Activated CD4-positive, CD25-positive, alpha-beta regulatory T cell treated with anti-CD3 and anti-CD28 coated beads, Interleukin-2, amount 50 U/mL, for 72 hours (primary cell): ENCODE measurements at regions not wholly inside any gene's neighbourhood (a gene's known extent, or its start where the extent isn't known, plus 50 kb on each side); places are given as distances from the start of the nearest gene placed in this dataset.

ENCODE experiments used
- DNase-seq: peaks from one replicate; pipeline ENCODE4 v3.0.0; 2021

DNA sequence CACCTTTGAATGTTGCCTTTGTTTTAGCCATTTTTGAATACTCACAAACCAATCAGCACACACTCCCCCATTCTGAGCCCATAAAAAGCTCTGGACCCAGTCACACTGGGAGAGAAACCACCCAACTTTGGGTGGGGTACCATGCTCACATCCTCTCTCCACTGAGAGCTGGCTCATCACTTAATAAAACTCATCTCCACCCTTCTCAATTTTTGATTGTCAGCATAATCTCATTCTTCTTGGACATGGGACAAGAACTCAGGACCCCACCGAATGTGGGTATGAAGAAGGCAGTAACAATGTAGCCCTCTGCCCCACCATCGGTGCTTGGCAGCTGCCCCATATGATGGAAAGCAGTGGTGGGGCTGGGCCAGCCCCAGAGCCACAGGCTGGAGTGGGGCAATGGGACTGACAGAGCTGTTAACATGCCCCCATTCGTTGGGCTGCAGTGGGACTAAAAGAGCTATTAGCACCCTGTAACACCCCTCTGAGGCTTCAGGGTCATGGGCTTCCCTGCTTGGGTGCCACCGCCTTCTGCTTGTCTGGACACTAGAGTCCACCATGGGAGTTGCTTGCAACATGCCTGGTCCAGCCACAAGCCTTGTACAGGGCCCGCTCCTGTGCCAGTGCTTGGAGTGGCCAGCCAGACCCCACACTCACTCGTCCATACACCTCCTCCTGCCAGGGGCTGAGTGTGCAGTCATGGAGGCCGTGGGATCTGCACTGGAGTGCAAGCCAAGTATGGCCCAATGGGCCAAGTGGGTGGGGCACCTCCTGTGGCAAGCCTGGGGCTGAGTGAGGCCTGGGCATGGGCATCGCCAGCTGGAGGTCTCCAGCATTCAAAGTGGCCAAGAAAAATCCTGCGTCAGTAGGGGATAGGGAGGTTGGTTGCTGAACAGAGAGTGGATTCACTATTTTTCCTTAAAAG is 471.1 kb downstream of the TBC1D22A start:
- DNase-seq, result no peak

DNA sequence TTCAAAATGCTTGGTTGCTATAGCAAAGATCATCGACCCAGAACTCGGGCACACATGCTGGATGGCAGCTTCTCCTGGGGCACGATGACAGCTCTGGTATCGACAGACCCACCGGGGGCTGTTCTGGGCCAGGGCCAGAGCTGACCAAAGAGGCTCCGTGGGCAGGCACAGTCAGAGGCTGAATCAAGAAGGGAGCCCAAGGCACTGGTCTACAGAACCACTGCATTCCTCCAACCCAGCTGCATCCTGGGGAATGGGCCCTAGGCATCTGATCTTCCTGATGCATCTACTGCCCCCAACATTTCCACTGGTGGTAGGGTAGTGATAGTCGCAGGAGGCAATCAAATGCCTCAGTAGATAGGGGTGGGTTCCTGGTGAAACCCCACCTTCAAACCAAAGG is 470.3 kb downstream of the TBC1D22A start:
- DNase-seq, result no peak

DNA sequence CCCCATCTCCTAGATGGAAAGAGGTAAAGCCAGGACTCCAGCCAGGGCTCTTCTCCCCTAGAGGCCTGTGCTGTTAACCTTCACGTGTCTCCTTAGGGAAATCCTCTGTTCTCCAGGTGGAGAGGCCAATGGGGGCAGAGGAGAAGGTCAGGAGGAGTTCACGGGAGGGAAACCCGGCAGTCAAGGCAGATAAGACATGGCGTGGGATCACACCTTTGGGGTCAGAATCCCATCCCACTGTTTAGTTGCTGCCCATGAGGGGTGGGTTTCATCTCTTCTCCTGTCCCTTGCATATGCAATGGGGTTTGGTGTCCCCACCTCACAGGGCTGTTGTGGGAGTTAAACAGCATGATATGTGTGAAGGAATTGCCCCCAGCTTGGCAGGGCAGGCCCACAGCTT is 469.7 kb downstream of the TBC1D22A start:
- DNase-seq, result no peak

DNA sequence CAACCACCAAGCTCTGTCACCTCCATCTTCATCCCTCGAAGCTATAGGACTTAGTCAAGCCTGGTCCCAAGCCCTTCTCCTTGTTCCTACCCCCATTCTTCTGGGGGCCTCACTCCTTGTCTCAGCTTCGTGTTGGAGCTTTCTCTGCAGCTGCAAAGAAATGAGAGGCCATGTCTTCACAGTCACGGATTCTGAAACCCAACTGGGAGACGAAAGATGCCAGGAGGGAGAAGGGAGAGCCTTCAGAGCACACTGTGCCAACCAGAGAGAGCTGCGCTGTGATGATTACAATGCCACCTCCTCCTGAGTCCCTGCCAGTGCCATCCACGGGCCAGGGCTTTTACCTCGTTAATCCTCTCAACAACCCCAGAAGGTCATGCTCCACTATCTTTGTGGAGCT is 469.3 kb downstream of the TBC1D22A start:
- no peak for DNase-seq

DNA sequence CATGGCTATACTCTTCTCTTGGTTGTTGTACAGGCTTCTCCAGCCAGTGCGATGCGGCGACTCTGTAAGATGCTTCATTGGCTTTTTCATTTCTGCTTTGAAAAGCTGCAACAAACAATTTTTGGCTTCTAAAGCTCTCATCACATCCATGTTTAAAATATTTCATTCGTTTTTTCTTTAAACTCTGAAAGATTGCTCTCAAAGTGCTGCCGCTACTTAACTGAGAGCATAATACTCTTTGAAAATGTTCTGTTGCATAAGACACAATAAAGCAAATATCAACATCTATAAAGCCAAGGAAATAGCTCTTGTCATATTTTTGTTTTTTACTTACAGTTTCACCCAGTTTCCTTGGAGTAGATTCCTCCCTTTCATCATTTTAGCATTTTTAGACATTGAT is 468.3 kb downstream of the TBC1D22A start:
- DNase-seq, result no peak

DNA sequence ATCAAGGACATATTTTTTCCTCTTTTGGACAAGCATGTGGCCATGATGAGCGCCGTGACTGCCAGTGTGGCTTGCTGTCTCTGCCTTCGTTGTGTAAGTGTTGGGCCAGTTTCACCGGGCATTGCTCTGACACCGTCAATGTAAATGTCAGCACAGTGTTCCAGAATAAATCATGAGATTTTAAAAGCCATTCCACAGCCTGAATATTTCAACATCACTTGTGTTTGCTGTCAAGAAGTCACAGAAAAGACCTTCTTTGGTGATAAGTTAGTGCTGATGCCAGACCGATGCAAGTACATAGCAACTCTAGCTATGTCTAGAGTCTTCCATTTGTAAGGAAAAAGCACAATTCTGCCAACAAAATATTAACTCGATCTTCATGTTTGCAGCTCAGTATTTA is 467.8 kb downstream of the TBC1D22A start:
- DNase-seq, result no peak

DNA sequence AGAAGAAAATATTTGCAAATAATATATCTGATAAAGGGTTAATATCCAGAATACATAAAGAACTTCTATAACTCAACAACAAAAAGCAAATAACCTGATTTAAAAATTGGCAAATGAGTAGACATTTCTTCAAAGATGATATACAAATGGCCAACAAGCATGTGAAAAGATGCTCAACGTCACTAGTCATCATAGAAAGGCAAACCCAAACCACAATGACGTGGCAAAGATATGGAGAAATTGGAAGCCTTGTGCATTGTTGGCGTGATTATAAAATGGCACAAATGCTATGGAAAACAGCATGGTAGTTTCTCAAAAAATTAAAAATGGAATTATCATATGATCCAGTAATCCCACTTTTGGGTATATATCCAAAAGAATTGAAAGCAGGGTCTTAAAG is 466.3 kb downstream of the TBC1D22A start:
- no peak for DNase-seq

DNA sequence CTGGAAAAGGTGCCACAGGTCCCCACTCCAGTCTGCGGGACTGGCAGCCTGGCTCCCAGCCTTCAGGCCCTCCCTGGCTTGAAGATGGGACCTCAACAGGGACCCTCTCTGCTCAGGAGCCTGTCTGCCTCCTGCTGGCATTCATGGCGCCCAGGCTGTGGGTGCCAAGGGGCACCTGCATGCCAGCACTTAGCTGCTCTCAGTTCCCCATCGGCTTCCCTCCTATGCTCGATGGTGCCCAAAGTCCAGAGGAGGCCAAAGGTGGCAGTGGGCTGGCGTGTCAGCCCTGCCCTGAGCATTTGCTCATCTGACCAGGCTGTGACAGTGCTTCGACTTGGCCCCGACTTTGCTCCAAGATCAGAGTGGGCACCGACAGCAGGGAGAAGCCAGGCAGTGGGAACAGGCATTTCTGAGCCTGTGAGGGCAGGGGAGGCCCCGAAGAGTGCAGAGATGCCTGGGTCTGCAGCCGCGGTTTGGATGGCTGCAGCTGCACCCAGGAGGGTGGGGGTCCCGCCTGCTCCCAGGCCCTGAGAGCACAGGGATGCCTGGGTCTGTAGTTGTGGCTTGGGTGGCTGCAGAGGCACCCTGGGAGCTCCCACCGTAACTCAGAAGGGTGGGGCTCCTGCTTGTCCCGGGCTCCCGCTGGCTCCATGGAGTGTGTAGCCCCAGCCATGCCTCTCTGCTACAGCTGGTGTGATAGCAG is 463.6 kb downstream of the TBC1D22A start:
- no peak for DNase-seq

DNA sequence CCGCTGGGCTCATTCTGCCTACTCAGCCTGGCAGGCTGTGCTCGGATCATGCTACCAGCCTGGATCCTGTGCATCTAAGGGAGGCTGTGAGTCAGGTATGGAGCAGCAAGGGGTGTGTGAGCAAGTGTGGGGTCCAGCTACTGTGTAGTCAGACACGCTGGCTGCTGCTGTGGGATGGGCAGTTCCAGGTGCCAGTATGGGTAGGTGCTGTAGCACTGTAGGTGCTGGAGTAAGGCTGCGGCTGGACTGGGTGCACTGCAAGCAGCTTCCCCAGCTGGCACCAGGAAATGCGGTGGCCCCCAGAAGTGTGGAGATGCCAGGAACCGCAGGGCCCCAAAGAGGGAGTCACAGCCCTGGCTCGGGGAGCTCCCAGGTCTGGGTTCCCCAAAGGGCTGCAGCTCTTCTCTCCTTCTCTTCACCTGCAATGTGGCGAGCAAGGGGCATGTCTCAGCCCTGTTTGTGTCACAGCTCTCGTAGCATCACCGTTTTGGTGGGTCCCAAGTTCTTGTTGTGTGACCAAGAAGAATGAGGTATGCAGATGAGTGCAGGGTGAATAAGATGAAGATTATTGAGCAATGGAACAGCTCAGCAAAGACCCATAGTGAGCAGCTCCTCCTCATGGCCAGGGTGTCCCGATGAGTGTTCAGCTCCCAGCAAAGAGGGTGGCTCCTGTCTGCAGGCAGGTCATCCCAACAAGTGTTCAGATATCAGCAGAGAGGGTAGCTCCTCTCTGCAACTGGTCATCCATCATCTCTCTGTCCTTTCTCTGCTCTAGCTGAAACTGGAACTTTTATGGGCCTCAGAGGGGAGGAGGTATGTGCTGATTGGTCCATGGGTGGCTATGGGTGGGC is 462.9 kb downstream of the TBC1D22A start:
- no peak for DNase-seq
